ENCODE measurements at regions not wholly inside any gene's neighbourhood (a gene's known extent, or its start where the extent isn't known, plus 50 kb on each side); places are given as distances from the start of the nearest gene placed in this dataset.

DNA sequence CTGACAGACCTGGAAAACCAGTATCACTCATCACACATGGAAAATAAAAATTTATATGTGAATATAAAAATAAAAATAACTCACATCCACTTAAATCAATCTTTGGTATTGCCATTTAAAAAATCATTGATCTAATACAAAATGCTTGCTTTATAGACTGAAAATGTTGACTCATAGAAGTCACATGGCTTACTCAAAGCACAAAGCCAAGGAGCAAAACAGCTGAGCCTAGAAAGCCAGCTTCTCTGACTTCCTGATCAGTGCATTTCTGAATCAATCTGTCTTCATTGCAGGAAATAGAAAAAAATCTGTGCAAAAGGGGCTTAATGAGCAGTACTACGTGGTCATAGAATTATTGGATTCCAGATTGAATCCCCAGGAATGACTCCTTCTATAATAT lies 176.9 kb upstream of the HS3ST1 start (continued):
- TF ChIP-seq FOXA1 (IDR thresholded peaks at IDR 0.05) (no peak), GABPA (IDR thresholded peaks at IDR 0.05 in 1 of 2, conservative IDR thresholded peaks at IDR 0.05 in 1 of 2) (no peak)

DNA sequence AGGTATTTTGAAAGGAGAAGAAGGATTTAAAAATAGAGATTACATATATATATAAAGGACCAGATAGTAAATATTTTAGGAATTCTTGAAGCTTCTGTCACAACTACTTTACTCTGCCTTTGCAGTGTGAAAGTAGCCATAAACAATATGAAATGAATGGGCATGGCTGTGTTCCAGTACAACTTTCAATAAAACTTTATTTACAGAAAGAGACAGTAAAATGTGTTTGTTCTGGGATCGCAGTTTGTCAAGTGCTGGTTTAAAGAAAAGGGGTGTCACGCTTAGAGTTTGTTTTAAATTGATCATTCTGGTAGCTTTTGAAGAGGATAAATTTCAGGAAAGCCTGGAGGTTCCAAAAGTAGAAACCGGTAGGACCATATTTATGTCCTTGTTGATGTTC lies 176.1 kb upstream of the HS3ST1 start:
- Histone ChIP-seq H3K9me3 (ENCODE audit: control insufficient read depth in 4 of 4, low read length in 3 of 4) (no peaks in the 10 kb centered on the region), H3K27ac (ENCODE audit: low read depth in 1 of 2, low read length in 2 of 2) (no peak overlapping the region), H3K36me3 (ENCODE audit: control insufficient read depth in 4 of 4, insufficient read depth in 3 of 4, low read depth in 1 of 4, low read length in 3 of 4) (no peaks in the 10 kb centered on the region), H3K4me3 (ENCODE audit: low read depth in 1 of 3, low read length in 3 of 3) (no peak overlapping the region), H3K27me3 (ENCODE audit: control insufficient read depth in 4 of 4, insufficient read depth in 4 of 4, low read length in 3 of 4) (no peaks in the 10 kb centered on the region), H3K4me1 (ENCODE audit: control insufficient read depth in 4 of 4, insufficient read depth in 4 of 4, low read length in 3 of 4) (no peaks in the 10 kb centered on the region), H3K9ac (ENCODE audit: low read depth in 1 of 2, low read length in 2 of 2) (no peak overlapping the region)
- 84% methylated on average over 3 of the region's 3 CpGs for WGBS
- TF ChIP-seq RXRA (IDR thresholded peaks at IDR 0.05), result no peak
- TF ChIP-seq HNF4G (IDR thresholded peaks at IDR 0.05), result no peak
- TF ChIP-seq TAF1 (conservative IDR thresholded peaks at IDR 0.05), result no peak
- TF ChIP-seq, protein P1, sequence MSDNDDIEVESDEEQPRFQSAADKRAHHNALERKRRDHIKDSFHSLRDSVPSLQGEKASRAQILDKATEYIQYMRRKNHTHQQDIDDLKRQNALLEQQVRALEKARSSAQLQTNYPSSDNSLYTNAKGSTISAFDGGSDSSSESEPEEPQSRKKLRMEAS (IDR thresholded peaks at IDR 0.05), result no peak
- no peak for TF ChIP-seq NR2F2 (IDR thresholded peaks at IDR 0.05)
- TF ChIP-seq, protein P2, sequence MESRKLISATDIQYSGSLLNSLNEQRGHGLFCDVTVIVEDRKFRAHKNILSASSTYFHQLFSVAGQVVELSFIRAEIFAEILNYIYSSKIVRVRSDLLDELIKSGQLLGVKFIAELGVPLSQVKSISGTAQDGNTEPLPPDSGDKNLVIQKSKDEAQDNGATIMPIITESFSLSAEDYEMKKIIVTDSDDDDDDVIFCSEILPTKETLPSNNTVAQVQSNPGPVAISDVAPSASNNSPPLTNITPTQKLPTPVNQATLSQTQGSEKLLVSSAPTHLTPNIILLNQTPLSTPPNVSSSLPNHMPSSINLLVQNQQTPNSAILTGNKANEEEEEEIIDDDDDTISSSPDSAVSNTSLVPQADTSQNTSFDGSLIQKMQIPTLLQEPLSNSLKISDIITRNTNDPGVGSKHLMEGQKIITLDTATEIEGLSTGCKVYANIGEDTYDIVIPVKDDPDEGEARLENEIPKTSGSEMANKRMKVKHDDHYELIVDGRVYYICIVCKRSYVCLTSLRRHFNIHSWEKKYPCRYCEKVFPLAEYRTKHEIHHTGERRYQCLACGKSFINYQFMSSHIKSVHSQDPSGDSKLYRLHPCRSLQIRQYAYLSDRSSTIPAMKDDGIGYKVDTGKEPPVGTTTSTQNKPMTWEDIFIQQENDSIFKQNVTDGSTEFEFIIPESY (IDR thresholded peaks at IDR 0.05), result no peak
- TF ChIP-seq FOXA2 (IDR thresholded peaks at IDR 0.05), result no peak
- TF ChIP-seq, protein P3, sequence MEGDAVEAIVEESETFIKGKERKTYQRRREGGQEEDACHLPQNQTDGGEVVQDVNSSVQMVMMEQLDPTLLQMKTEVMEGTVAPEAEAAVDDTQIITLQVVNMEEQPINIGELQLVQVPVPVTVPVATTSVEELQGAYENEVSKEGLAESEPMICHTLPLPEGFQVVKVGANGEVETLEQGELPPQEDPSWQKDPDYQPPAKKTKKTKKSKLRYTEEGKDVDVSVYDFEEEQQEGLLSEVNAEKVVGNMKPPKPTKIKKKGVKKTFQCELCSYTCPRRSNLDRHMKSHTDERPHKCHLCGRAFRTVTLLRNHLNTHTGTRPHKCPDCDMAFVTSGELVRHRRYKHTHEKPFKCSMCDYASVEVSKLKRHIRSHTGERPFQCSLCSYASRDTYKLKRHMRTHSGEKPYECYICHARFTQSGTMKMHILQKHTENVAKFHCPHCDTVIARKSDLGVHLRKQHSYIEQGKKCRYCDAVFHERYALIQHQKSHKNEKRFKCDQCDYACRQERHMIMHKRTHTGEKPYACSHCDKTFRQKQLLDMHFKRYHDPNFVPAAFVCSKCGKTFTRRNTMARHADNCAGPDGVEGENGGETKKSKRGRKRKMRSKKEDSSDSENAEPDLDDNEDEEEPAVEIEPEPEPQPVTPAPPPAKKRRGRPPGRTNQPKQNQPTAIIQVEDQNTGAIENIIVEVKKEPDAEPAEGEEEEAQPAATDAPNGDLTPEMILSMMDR (IDR thresholded peaks at IDR 0.05; ENCODE audit: low read depth, low read length, missing input control), result no peak
- no peak for TF ChIP-seq EGR1 (IDR thresholded peaks at IDR 0.05; ENCODE audit: low read depth in 2 of 2)
- TF ChIP-seq GABPA (IDR thresholded peaks at IDR 0.05 in 1 of 2, conservative IDR thresholded peaks at IDR 0.05 in 1 of 2), result no peak
- no peak for TF ChIP-seq HNF4A (conservative IDR thresholded peaks at IDR 0.05)
- TF ChIP-seq, protein P4, sequence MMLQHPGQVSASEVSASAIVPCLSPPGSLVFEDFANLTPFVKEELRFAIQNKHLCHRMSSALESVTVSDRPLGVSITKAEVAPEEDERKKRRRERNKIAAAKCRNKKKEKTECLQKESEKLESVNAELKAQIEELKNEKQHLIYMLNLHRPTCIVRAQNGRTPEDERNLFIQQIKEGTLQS (IDR thresholded peaks at IDR 0.05), result no peak
- no peak for TF ChIP-seq SP1 (IDR thresholded peaks at IDR 0.05)
- DNase-seq (ENCODE audit: low spot score), result no peak

DNA sequence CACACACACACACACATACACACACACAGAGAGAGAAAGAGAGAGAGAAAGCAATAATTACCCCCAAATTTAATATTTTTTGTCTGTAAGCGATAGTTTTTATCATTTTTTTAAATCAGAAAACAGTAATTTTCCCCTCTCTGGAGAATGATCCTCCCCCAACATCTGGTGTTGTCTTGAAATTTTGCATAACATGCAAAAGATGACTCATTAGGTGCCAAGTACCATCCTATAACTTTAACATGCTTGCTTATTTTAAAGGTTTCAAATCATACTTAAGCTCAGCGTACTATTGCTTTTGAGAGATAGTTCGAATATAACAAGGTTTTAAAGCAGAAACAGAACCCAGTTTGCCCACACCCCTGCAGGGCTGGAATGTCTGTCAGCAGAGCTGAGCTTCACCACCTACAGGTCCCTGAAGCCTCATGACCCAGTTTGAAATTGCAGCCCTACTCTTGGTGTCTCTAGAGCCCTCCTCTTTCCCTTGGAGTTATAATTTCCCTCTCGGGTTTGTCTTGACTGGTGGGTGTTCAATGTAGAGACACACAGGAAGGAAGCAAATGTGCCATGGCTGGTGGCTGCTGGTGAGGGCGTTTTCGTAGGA lies 175.0 kb upstream of the HS3ST1 start:
- Histone ChIP-seq H3K9me3 (ENCODE audit: control insufficient read depth in 4 of 4, low read length in 3 of 4) (no peaks in the 10 kb centered on the region), H3K4me1 (ENCODE audit: control insufficient read depth in 4 of 4, insufficient read depth in 4 of 4, low read length in 3 of 4) (no peaks in the 10 kb centered on the region), H3K4me3 (ENCODE audit: low read depth in 1 of 3, low read length in 3 of 3) (no peak overlapping the region), H3K36me3 (ENCODE audit: control insufficient read depth in 4 of 4, insufficient read depth in 3 of 4, low read depth in 1 of 4, low read length in 3 of 4) (no peaks in the 10 kb centered on the region), H3K27me3 (ENCODE audit: control insufficient read depth in 4 of 4, insufficient read depth in 4 of 4, low read length in 3 of 4) (no peaks in the 10 kb centered on the region), H3K27ac (ENCODE audit: low read depth in 1 of 2, low read length in 2 of 2) (no peak overlapping the region), H3K9ac (ENCODE audit: low read depth in 1 of 2, low read length in 2 of 2) (no peak overlapping the region)
- 76% methylated on average over 6 of the region's 6 CpGs for WGBS
- TF ChIP-seq HNF4G (IDR thresholded peaks at IDR 0.05) (no peak), TAF1 (conservative IDR thresholded peaks at IDR 0.05) (no peak), YY1 (IDR thresholded peaks at IDR 0.05) (no peak)
- TF ChIP-seq, protein P3 (IDR thresholded peaks at IDR 0.05; ENCODE audit: low read depth, low read length, missing input control), result no peak
- no peak for DNase-seq (ENCODE audit: low spot score)
